ENCODE measurements at regions not wholly inside any gene's neighbourhood (a gene's known extent, or its start where the extent isn't known, plus 50 kb on each side); places are given as distances from the start of the nearest gene placed in this dataset.

DNA sequence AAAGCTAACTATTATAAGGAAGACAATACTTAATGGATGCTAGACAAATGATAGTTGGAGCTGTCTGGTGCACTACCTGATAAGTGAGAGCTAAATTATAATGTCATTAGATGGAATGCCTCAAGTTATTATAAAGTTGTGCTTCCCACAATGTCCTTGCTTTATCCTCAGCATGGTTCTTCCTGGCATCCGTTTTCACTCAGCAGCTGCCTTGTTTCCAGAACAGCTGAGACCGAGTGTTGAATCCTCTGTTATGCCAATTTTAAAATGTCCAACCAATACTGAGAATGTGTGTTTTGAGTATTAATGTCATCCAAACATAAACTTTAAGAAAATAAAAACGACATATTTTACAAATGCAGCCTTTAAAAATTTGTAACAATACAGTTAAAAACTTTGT is 286.7 kb upstream of the SOX2 start:
- no peak for DNase-seq

DNA sequence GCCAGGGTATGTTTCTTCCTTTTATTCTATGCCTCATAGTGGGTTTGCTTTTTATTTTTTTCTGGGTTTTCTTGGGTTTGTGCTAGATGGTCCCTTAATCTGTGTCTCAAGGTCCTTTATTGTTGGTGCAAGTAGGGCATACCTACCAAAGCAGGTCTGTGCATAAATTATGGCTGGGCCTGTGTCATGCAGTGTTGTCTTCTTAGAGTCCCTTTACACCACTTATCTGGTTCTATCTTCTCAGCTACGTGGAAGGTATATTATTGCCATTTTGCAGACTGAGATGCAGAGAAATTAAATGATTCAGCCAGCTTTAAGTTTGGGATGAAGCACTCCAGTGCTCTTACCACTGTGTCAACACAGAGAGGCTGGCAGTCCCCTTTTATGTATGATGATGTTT is 293.5 kb upstream of the SOX2 start:
- DNase-seq = no peak

DNA sequence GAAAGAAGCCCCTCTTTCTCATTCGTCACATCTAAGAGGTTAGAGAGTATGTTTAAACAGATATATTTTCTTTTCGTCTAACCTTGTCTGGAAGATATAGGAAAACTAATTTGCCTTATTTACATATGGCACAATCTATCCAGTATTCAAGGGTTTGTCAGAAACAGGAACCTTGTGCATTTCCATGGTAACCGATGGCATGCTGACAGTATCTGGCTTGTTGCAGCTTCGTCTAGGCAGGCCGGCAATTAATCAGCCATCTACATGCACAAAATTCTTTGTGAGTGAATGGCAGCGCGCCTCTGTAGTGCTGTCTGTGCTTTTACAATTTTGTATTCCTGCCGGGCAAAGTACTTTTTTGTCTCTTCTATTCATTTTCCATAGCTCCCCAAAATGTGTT is 294.0 kb upstream of the SOX2 start:
- DNase-seq = no peak

DNA sequence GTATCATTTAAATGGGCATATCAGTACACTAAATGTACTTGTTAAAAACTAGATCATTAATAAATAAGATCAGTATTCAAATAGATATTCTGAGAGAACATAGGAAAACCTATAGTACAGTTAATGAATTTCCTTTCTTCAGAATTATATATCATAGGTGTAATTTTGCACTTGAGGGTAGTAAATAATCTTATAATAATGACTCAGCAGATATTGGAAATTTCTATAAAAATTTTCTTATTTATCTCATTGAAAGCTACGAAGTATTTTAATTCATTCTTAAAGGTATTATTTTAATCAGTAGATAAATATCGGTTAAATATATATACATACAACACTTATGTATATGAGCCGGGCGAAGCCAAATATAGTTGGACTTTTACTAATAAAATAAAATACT is 300.9 kb upstream of the SOX2 start:
- no peak for DNase-seq

DNA sequence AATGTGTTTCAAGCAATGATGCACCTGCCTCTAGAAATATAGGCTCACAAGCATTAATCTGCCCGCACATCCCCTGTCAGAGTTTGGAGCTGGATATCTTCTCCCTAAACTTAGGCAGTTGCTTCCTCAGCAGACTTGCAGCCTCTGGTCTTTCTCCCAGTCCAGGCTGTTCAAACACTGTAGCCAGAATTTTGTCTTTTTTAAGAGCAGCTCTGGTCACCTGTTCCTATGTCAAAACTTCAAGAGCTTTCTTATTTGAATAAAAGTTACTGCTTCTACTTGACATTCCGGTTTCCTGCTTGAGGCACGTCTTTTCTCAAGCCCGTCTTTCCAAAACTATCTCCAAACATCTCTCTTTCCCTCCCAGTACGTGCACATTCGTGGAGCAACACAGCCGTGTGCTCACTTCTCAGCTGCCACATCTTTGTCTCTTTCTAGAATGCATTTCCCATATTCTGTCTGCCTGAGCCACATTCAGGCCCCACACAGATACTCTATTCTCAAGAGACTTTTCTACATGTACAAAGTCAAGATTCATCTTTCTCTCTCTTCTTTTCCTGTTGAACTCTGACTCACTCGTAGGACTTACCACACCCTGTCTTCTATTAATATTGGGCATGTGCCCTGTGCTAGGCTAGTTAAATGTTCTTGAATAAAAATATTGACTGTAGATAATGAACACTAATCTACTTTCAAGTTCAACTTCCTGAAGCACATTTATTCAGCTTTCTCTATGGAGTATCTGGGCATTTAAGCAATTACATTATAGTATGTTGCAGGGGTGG is 307.7 kb upstream of the SOX2 start:
- no peak for DNase-seq

DNA sequence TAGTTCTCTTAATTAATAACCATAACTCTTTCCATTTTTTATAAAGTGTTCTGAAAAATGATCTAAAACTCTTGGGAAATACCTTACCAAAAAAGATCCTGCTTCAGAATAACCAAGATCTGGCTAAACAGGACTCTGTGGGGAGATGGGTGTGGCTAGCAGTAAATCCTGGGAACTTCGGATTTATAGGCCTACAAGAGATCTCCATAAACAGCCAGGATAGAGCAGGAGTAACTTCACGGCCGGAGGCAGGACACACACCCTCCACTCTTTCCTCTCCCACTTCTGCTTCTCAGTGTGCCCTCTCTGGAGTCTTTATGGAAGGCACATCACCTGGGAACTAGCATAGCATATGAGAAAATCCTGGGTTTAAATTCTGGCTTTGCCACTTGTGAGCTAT is 309.4 kb upstream of the SOX2 start:
- DNase-seq = no peak

DNA sequence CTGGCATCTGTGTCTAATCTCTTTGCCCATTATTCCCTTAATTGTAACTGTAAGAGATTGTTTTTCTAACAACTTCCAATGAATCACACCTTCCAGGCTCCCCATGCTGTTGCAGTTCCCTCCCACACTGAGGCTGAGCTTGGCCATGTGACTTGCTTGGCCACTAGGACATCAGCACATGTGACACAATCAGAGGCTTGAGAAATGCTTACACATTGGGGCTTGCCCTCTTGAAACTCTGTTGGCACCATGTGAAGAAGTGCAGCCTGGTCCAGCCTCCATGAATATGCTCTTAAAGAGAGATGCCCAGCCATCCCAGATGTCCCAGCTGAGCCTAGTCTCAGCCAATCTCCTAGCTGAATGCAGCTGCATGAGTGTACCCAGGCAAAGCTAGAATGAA is 326.8 kb upstream of the SOX2 start:
- no peak for DNase-seq

DNA sequence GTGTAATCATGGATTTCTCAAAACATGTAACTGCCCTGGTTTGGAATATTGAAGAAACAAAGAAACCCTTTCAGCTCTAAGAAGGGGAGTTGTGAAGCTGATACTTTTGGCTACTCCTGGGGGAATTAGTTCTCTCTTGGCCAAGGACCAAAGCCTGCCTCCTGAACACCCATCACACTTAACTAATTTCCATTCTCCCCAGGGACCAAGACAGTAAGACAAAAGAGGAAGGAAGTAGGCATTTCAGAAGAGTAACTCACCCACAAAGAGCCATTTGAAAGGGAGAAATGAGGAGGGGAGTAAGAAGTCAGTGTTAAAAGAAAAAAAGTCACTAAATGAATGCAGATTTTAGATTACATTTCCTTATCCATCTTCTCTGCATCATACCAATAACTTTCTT is 328.0 kb upstream of the SOX2 start:
- no peak for DNase-seq

DNA sequence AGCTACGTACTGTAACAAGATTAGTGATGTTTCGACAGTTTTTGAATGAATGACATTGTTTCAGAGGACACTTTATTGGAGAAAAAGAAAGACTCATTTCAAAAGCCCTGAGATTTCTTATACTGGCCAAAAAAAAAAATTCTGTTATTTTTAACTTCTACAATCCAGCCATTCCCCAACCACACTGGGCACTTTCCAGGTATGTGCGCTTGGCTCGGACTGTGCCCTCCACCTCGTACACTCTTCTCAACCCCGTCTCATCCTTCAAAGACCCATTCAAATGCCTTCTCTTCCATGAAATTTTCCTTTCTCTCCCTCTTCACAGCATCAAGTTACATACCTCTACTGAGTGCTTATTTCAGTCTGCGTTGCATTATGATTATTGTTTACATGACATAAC is 328.5 kb upstream of the SOX2 start:
- DNase-seq = no peak

DNA sequence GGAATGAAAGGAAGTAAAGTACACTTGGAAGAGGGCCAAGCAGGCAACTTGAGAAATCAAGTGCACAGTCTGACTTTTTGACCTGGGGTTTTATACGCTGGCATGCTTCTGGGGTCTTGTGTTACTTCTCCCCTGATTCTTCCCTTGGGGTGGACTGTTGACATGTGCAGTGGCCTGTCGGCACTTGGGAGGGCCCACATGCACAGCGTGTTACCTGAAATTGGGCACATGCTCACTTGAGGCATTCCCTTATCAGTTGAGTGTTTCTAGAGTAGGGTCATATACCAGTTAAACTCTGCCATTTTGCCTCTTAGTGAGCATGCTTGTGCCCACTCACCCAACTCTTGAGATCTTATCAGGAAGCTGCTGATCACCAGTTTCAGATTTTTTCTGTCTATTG is 329.1 kb upstream of the SOX2 start:
- DNase-seq = no peak

DNA sequence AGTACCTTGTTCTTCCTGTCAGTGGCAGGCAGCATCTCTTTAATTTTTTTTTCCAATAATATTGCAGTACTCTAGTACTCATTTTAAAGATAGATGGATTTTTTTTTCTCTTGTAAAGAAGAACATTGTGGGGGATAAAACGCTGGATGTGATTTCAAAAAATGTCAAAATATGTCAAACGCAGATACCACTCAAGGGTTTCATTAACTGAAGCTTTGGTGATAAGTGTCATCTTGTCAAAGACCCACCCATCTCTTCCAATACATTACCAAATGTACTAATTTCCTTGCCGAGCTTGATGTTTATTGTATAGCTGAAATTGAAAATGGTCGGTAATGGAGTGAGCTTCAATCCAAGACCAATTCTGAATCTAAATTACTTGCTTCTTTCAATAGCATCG is 332.4 kb upstream of the SOX2 start:
- no peak for DNase-seq

DNA sequence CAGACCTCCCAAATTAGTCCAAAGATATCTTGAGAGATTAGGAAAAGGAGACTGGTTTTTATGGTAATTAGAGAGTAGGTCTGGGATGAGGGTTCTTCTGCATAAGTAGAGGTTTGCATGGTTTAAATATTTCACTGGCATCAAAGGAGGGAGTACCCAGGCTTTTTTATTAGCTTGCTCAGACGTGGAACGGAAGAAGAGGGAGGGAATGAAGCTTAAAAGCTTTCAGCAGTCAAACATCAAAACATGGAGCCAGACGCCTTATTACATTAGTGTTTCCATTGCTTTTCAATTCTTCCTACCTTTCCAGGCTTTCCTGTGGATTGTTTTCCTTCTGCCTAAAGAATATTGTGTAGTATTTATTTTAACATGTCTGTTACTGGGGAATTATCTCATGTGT is 342.1 kb upstream of the SOX2 start:
- no peak for DNase-seq

DNA sequence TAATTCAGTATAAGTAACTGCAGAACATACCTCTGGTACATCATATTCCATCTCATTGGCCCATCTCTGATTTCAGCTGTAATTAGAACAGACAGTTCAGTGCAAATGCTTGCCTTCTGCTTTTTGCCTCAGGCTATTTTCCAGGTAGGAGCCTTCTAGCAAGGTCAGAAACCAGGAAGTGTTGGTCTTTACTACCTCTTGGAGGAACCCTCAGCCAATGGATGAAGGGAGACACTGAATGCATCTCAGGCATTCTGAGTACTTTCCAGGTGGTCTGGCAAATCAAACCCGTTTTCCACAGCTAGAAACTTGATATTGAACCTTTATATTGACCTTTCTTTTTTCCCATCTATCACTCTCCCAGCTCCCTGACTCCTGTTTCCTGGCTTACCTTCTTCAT is 348.5 kb upstream of the SOX2 start:
- no peak for DNase-seq

DNA sequence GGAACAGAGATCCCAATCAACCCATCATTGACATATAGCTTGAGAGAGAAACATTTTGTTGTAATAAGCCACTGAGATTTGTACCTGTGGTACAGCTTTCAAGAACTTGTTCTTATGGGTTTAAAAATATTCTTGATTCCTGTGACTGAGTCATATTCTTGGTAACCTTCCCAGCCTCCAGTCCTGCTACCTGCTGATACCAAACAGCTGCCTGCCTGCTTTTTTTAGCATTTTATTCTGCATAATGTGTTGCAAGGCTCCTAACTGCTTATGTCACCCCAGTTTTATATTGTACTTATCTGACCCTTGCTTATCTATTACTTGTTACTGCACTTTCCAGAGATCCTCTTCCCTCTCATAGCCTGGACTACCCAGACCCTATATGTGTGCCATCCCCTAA is 349.3 kb upstream of the SOX2 start:
- DNase-seq = no peak

DNA sequence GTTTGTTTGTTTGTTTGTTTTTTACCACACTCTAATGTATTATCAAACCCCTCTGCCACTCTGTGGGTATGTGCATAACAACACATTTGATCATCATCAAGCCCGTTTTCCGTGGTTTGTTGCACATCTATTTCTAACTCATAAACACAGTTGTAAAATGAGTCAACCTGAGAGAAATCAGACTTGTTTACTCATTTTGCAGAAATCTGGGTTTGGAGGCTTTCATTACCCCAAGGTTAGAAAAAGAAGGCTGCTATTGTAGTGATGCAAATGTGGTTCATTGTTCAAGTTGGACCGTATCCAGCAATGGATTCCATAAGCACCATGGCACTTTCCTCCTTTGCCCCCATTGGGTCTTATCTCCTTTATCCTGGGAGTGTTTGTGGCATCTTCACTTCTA is 353.2 kb upstream of the SOX2 start:
- DNase-seq = no peak

DNA sequence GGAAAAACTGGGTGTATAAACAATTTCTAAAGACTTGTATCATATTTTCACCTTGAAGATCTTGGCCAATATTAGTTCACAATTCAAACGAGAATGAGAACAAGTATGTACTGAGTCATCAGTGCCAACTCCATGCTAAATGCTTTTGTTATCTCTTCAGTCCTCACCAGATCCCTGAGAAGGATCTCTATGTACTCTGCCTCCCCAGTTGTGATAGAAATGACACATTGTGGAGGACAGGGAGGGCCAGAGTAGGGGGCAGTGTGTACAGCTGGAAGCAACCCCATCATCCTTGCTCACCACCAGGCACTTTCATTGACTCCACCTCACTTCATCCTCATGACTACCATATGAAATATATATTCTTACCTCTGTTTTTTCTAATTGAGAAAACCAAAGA is 353.7 kb upstream of the SOX2 start:
- DNase-seq = no peak

DNA sequence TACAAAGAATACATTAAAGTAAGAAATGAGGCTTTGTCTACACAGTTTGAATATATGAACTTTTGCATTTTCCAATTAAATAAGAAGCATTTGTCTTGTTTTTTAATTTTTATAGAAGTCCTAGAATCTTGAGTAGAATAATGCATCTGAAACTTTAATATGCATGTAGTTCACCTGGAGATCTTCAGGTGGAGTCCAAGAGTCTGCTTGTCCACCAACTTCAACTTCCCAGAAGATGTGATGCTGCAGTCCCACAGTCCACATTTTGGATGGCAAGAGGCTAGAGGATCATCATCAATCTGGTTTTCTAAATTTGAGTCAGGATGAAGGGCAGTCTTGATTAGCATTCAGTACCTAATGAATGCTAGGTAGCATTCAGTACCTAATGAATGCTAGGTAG is 357.6 kb upstream of the SOX2 start:
- no peak for DNase-seq

DNA sequence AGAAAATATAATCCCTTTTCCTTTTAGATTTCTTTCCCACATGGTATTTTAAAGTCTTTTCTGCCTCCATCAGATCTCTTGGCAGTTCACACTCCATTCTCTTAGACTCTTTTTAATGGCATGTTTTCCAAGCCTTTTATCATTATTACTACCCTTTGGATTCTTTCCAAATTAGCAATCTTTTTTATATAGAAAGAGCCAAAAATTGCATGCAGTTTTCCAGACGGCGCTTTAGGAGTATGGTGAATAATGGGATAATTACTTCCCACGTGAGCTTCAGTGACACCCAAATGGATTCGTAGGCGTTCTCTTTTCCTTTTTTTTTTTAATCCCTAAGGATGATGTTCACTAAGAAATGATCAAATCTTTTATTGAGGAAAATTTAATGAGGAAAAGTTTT is 354.8 kb upstream of the DNAJC19 start:
- DNase-seq = no peak

DNA sequence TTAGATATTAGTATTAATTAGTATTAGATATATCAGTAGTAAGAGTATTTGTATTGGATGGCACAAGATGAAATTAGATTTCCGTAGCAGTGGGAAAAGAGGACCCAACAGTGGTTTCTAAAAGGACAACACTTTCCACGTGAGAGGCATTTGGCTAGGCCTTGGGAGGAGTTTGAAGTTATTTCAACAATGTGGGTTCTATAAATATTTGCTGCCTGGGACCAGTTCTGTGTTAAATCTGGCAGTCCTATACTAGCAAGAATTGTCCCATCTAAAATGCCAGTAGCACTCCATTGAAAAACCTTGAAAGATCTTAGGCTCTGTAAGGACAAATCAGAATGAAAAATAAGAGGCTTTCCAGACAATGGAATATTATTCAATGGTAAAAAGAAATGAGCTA is 347.1 kb upstream of the DNAJC19 start:
- no peak for DNase-seq

DNA sequence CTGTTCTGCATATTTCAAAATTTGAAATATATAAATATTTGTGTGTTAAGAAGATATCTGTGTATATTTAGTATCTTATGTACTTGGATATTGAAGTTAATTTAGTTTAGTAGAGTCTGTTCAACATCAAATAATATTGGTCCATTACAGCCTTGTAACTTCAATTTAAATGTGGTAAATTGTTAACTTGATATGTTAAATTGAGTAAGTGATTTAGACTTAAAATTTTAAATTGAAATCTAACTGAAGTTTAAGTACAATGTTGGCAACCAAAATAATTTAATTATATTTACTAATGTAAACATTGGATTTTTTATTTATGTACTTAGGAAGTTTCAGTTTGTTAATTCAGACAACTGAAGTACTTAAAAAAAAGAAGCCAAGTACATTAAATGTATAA is 343.9 kb upstream of the DNAJC19 start:
- DNase-seq = no peak

DNA sequence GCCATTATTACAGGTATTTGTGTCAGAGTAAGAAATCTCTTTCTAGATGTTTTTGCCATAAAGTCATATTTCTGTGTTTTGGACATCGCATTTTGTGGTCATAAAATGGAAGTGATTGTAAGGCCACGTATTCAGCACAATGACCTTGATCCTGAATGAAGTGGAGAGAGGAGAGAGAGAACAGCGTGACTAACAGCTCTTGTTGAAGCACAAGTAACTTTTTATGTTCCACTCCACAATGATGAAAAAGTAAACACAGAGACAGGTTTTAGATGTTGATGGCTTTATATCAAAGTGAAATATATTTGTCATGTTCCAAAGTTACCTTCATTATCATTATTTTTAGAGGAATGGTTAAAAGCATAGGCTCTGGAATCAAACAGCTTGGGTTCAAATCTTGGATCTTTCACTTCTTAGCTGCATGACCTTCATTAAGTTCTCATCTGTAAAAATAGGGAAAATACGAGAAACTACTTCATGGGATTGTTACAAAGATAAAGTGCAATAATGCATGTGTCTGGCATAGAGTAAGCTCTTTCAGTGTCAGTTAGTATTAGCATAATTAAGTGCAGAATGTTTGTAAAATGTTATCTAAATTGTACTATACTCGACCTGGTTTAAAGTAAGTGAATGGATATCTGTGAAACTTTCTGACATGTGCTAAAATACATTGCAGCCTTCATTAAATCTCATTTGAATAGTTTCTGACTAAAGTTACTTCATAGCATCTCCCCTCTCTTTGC is 341.5 kb upstream of the DNAJC19 start:
- DNase-seq = peak; percentile 6

DNA sequence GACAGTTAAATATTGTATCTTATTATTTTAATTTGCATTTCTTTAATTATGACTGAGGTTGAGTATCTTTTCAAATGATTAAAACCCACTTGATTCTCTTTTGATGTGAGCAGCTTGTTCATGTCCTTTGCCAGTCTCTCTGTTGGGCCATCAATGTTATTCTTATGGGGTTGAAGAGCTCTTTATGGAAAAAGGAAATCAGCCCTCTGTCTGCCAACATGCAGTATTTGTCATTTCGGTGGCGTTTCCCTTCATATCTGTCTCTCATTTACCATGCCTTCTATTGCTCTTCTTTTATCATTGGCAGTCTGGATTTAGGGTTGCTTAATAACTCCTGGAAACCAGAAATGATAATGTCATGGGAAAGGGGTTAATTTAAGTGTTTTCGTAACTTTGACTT is 340.7 kb upstream of the DNAJC19 start:
- peak; percentile 58 for DNase-seq

DNA sequence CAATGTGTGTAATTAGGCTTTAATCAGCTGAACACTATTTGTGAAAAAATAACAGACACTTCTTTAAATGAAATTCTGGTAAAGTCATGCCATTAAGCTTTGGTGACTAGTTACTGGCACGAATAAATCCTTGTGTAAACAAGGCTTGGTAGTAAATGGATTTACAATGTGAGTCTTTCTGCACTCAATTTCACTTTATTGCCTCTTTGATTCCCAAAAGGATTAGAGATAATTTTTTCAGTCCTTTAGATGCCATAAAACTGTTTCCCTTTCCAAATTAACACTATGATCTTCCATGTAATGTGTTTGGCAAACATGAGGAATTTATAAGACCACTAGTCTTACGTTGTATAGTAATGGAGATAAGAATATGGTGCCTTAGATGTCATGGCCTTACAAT is 339.5 kb upstream of the DNAJC19 start:
- DNase-seq = peak; percentile 15

DNA sequence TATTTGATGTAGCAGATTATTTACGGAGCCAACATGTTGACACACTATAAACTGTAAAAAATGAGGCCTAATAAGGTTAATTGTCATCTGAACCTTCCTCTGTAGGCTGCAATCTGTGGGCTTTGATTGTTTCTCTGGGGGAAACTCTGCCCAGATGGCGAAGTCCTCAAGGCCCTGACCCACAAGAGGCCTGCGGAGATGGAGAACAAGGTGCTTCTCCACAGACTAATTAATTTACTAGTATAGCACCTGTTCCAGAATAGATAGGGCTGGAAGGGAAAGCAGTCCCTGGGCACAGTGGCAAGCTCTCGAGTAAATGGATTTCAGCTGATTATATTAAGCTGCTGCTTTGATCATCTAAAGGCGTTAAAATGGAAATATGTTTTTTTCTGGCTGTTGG is 338.8 kb upstream of the DNAJC19 start:
- peak; percentile 4 for DNase-seq

DNA sequence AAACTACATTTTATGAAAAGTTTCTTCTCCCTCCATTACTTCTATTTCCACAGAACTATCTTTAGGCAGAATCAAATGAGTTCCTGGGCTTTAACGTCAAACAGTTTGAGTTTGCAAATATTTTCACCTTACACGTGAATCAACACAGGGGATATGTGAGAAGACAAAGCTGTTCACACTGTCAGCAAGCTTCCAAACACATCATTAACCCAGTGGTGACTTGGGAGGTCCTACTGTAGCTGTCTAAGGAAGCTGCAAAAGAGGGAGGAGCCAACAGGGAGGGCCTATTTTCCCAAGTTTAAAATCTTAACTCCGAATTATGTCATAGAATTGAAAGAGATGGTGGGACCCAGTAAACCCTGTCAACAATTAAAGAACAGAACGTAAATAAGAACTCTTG is 337.8 kb upstream of the DNAJC19 start:
- DNase-seq = no peak
